Right lobe of liver (tissue), 4 donors: ENCODE measurements at regions not wholly inside any gene's neighbourhood (a gene's known extent, or its start where the extent isn't known, plus 50 kb on each side); places are given as distances from the start of the nearest gene placed in this dataset.
"Not testable (repeated sequence)": the region's sequence is repeated elsewhere in the genome, so short reads cannot be mapped to it uniquely, and the experiment has no call there.

Experiments
- POLR2A ChIP-seq: fragments of 450-650 bp; IDR thresholded peaks from one replicate; pipeline ENCODE4 v1.6.1; 2017; ENCODE audit warnings: antibody characterized with exemption, mild to moderate bottlenecking
- TF ChIP-seq, protein P1 (sequence below), 4 donors: fragments of 200-600 bp in 3 of 4; fragments of 450-650 bp in 1 of 4; IDR thresholded peaks; one replicate each; pipeline versions ENCODE4 v1.5.1 to v1.8.0; 2016 to 2022; ENCODE audit warnings: antibody characterized with exemption in 4 of 4, mild to moderate bottlenecking in 2 of 4
- donor health status: DM: no; HTN: no; CAD: no.
- donor health status: DM: no; HTN: no; CAD: no.
- donor health status: DM: no; HTN: yes; CAD: no.

DNA sequence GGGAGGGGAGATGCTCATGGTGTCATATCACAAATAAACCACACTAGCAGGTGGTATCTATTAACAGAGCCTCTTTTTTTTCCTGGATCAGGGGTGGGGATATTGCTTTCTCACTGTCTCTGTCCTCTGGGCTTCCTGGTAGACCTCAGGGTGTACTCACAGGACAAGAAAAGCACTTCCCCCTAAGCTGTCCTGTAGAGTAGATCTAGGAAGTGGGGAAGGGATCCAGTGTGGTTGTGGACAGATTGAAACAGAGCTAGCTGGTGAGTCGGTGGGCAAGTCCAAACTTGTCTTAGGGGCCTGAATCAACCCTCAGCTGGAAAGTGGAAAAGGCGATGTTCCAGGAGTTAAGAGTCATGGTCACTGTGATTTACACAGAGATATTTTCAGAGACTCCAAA, 96.6 kb downstream of the SRGAP2 start:
- TF ChIP-seq POLR2A, result not testable (repeated sequence)
- TF ChIP-seq, protein P1, sequence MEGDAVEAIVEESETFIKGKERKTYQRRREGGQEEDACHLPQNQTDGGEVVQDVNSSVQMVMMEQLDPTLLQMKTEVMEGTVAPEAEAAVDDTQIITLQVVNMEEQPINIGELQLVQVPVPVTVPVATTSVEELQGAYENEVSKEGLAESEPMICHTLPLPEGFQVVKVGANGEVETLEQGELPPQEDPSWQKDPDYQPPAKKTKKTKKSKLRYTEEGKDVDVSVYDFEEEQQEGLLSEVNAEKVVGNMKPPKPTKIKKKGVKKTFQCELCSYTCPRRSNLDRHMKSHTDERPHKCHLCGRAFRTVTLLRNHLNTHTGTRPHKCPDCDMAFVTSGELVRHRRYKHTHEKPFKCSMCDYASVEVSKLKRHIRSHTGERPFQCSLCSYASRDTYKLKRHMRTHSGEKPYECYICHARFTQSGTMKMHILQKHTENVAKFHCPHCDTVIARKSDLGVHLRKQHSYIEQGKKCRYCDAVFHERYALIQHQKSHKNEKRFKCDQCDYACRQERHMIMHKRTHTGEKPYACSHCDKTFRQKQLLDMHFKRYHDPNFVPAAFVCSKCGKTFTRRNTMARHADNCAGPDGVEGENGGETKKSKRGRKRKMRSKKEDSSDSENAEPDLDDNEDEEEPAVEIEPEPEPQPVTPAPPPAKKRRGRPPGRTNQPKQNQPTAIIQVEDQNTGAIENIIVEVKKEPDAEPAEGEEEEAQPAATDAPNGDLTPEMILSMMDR (IDR thresholded peaks at IDR 0.05), result not testable (repeated sequence)
